ENCODE measurements at regions not wholly inside any gene's neighbourhood (a gene's known extent, or its start where the extent isn't known, plus 50 kb on each side); places are given as distances from the start of the nearest gene placed in this dataset.

GRCh38 chr2:128607440-128607839, 288.8 kb upstream of the HS6ST1 start:
- TF ChIP-seq POLR2A (IDR thresholded peaks at IDR 0.05; ENCODE audit: low read depth, low read length) (no peak), TAF1 (IDR thresholded peaks at IDR 0.05; ENCODE audit: low read depth, low read length) (no peak), SPI1 (IDR thresholded peaks at IDR 0.05; ENCODE audit: low read depth, low read length) (no peak), POLR2AphosphoS5 (IDR thresholded peaks at IDR 0.05; ENCODE audit: low read depth, low read length) (no peak), POU2F2 (IDR thresholded peaks at IDR 0.05; ENCODE audit: low read depth, low read length) (no peak), PAX5 (IDR thresholded peaks at IDR 0.05; ENCODE audit: insufficient read depth, low read length, severe bottlenecking) (no peak)
